ENCODE measurements at regions not wholly inside any gene's neighbourhood (a gene's known extent, or its start where the extent isn't known, plus 50 kb on each side); places are given as distances from the start of the nearest gene placed in this dataset.
"Not testable (repeated sequence)": the region's sequence is repeated elsewhere in the genome, so short reads cannot be mapped to it uniquely, and the experiment has no call there.

GRCh38 chr15:34512628-34513027 is 70.8 kb downstream of the GOLGA8B start:
- no peak for TF ChIP-seq CTCF (IDR thresholded peaks at IDR 0.05)
- Mint-ChIP-seq H3K27me3 (peaks cover 56% of the 10 kb centered on the region), H3K4me1 (ENCODE audit: low read depth) (peaks cover 19% of the 10 kb centered on the region), H3K36me3 (ENCODE audit: low read depth) (no peaks in the 10 kb centered on the region), H3K4me3 (no peak overlapping the region), H3K9me3 (no peaks in the 10 kb centered on the region), H3K27ac (no peak overlapping the region)
- intact Hi-C loops (cut with micrococcal nuclease) = no loop called here
- ATAC-seq (no peak), DNase-seq (no peak)
- POLR2A ChIA-PET = no interaction called here
- CTCF ChIA-PET = interaction anchor here (0.8 to 1.3 kb wide), 2 partner anchors 75 to 408 kb away, joined by 3 read pairs; no protein-coding TSS in a partner anchor

- intact Hi-C loops (cut with micrococcal nuclease) = no loop called here
- peaks cover under 1% of the 10 kb centered on the region for H3K4me1 Mint-ChIP-seq (ENCODE audit: low read depth)
- ChIA-PET CTCF (interaction anchor here (1.3 kb wide), 1 partner anchor 8 kb away, joined by 3 read pairs; no protein-coding TSS in a partner anchor), POLR2A (no interaction called here)
- TF ChIP-seq CTCF (IDR thresholded peaks at IDR 0.05) = no peak
- ATAC-seq (no peak), DNase-seq (no peak)
- no peaks in the 10 kb centered on the region for H3K36me3 Mint-ChIP-seq (ENCODE audit: low read depth)
- no peak overlapping the region for H3K27ac Mint-ChIP-seq
- H3K27me3 Mint-ChIP-seq = peaks cover 46% of the 10 kb centered on the region
- no peaks in the 10 kb centered on the region for H3K9me3 Mint-ChIP-seq
- H3K4me3 Mint-ChIP-seq = no peak overlapping the region
Observed at GRCh38 chr15:34501131-34501530, 63.5 kb upstream of the GOLGA8A start.

- Mint-ChIP-seq H3K27ac (no peak overlapping the region), H3K4me3 (no peak overlapping the region), H3K9me3 (no peaks in the 10 kb centered on the region), H3K36me3 (ENCODE audit: low read depth) (no peaks in the 10 kb centered on the region), H3K4me1 (ENCODE audit: low read depth) (peaks cover 11% of the 10 kb centered on the region), H3K27me3 (peaks cover 67% of the 10 kb centered on the region)
- no peak for TF ChIP-seq CTCF (IDR thresholded peaks at IDR 0.05)
- ChIA-PET POLR2A (no interaction called here), CTCF (no interaction called here)
- ATAC-seq (no peak), DNase-seq (no peak)
- intact Hi-C loops (cut with micrococcal nuclease) = no loop called here
Observed at GRCh38 chr15:34496207-34496995, 58.8 kb upstream of the GOLGA8A start.

GRCh38 chr15:34495707-34496106 is 58.1 kb upstream of the GOLGA8A start:
- intact Hi-C loops (cut with micrococcal nuclease); ATAC-seq; DNase-seq; H3K36me3 Mint-ChIP-seq (ENCODE audit: low read depth); H3K27ac Mint-ChIP-seq; H3K9me3 Mint-ChIP-seq; H3K4me3 Mint-ChIP-seq; POLR2A ChIA-PET: not testable (repeated sequence)
- Mint-ChIP-seq H3K27me3 (peaks cover 69% of the 10 kb centered on the region), H3K4me1 (ENCODE audit: low read depth) (peaks cover 12% of the 10 kb centered on the region)
- CTCF ChIA-PET = interaction anchor here (0.8 kb wide), 1 partner anchor 92 kb away, joined by 3 read pairs; no protein-coding TSS in a partner anchor

- no peak for ATAC-seq
- no peaks in the 10 kb centered on the region for H3K36me3 Mint-ChIP-seq (ENCODE audit: low read depth)
- DNase-seq = no peak
- no peaks in the 10 kb centered on the region for H3K9me3 Mint-ChIP-seq
- H3K27me3 Mint-ChIP-seq = peaks cover 69% of the 10 kb centered on the region
- H3K4me3 Mint-ChIP-seq = no peak overlapping the region
- POLR2A ChIA-PET = no interaction called here
- H3K27ac Mint-ChIP-seq = no peak overlapping the region
- H3K4me1 Mint-ChIP-seq (ENCODE audit: low read depth) = peaks cover 14% of the 10 kb centered on the region
- intact Hi-C loops (cut with micrococcal nuclease) = no loop called here
- no peak for TF ChIP-seq CTCF (IDR thresholded peaks at IDR 0.05)
- CTCF ChIA-PET = interaction anchor here (1.4 to 1.5 kb wide), 2 partner anchors 93 to 126 kb away, joined by 3 read pairs; no protein-coding TSS in a partner anchor
Observed at GRCh38 chr15:34494084-34494399, 56.4 kb upstream of the GOLGA8A start.

Measured in activated CD8-positive, alpha-beta T cell treated with anti-CD3 and anti-CD28 coated beads for 36 hours (primary cell).